Amniotic epithelial cell (primary cell): ENCODE measurements at regions not wholly inside any gene's neighbourhood (a gene's known extent, or its start where the extent isn't known, plus 50 kb on each side); places are given as distances from the start of the nearest gene placed in this dataset.

Experiments
- DNase-seq: peaks from one replicate; pipeline ENCODE4 v3.0.0-alpha.2; 2010; ENCODE audit warnings: low read depth

DNA sequence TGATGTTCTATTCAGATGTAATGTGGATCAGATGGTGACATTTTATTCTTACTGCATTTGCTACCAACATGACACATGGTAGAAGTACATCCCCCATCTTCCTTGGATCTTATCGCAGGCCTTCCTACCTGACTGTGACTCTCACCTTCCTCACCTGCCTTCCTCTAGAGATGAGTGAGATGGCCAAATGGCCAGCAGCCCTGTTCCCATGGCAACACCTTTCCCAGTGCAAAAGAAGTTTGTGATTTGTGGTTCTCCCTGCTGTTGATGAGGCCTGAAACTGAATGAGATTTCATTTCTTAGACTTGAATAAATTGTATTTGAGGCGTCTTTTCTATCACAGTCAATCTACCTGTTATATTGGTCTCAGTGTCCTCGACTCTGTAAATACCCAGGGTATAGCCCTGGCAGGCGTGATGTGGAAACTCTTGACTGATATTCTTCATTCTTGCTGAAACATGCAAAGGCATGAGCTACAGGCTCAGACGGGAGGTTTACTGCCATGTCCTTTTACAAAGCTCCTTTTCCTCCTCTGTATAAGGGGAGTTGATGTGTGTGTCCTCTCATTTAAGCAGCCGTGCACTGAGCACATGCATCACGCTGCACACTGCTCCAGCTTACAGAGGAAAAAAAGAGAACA is 440.7 kb upstream of the AKR1E2 start:
- DNase-seq = no peak

DNA sequence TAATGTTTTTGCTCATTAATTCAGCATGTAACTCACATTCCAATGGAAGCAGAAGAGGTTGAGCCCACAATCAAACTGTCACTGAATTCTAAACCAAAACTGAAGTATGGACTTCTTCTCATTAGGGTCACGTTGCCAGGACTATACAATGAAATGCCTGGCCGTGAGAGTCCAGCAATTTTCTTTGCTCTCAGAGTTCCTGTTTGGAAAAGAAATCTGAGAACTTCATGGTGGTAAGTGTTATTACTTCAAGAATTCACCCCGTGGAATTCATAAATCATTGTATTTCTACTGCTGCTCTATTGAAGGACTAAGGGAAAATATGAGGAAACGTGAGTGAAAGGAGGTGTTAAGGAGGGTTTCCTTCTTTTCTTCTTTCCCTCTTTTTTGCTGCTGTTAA is 441.8 kb upstream of the AKR1E2 start:
- no peak for DNase-seq

- peak; percentile 14 for DNase-seq
These were observed 442.3 kb upstream of the AKR1E2 start for GRCh38 chr10:4383651-4384098.

- no peak for DNase-seq
These were observed 443.2 kb upstream of the AKR1E2 start for GRCh38 chr10:4382811-4383210.

DNA sequence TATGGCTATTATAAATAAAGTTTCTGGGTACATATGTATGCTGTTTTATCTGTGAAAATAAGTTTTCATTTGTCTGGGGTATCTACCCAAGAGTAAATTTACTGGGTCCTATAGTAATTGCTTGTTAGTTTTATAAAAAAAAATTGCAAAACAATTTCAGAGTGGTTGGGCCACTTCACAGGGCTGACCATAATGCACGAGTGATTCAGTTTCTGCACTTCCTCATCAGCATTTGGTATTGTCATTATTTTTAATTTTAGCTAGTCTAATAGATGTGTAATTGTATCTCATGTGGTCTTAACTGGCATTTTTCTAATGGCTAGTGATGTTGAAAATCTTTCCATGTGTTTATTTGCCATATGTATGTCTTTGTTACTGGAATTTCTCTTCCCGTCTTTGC is 452.4 kb upstream of the AKR1E2 start:
- no peak for DNase-seq

DNA sequence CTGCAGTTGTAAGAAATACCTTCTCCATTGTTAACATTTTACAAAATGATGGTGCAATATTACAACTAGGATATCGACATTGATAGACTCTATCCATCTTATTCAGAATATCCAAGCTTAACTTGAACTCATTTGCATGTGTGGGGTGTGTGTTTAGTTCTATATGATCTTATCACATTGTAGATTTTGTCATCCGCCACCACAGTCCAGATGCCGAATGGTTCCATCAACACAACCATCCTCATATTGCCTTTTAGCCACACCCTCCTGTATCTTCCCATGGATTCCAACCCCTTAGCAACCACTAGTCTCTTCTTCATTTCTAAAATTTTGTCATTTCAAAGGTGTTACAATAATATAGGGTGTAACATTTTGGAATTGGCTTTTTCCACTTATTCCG is 452.9 kb upstream of the AKR1E2 start:
- DNase-seq = no peak

GRCh38 chr10:4372601-4373000 is 453.4 kb upstream of the AKR1E2 start:
- DNase-seq = peak; percentile 90

DNA sequence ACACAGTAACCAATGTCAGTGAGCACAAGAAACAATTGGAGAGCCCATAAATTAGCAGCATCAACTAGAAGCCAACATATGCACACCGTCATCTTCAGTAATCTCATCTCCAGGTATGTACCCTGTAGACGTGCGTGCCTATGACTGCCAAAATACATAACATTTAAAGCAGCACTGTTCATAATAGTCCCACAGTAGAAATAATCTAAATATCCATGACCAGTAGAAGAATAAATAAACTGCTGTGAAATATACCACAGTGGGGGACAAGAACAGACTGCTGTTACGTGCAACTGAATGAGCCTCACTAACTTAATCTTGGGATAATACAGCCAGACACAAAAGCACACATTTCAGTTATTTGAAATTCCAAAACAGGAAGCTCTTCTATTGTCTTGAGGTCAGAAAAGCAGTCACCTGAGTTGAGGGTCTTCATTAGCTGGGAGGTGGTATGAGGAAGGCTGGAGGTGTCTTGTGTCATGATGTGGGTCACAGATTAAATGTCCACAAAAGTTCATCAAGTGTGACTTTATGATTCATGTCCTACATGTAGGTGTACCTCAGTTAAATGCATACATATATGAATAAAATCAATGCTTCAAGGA is 454.2 kb upstream of the AKR1E2 start:
- no peak for DNase-seq

- DNase-seq = no peak
These were observed 455.6 kb upstream of the AKR1E2 start for GRCh38 chr10:4370376-4370775.

GRCh38 chr10:4361581-4361980 is 464.4 kb upstream of the AKR1E2 start:
- DNase-seq = no peak

DNA sequence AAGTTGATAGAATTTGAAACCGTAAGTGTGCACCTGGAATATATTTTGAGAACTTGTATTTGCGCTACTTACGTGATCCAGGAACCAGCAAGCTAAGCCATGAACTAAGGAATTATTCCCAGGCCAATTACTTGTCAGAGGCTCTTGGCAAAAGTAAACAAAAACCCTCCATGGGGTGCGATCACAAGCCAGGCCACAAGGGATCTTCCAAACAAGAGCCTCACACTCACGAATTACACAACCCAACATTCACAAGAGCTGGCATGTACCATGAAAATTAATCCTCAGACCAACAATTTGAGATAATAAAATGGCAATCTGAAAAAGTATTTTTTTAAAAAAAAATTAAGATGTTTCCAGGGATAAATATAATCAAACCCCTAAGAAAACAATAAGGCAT is 467.0 kb upstream of the AKR1E2 start:
- peak; percentile 50 for DNase-seq

DNA sequence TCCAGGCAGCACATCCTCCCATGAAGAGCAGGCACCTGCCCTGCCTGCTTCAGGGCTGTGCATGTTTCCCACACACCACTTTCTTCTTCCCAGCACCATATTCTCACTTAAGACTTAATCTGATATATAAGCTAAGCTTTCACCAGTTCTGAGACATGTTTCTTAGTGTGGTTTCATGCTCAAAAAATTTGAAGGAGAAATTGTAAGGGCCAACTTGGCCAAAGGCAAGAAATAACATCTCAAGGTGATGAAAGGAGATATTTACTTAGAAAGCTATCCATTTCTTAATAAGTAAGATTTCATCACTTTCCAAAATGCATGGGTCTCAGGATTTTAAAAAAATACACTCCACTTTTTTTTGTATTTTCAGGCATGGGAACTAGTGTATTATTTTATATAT is 468.1 kb upstream of the AKR1E2 start:
- no peak for DNase-seq

DNA sequence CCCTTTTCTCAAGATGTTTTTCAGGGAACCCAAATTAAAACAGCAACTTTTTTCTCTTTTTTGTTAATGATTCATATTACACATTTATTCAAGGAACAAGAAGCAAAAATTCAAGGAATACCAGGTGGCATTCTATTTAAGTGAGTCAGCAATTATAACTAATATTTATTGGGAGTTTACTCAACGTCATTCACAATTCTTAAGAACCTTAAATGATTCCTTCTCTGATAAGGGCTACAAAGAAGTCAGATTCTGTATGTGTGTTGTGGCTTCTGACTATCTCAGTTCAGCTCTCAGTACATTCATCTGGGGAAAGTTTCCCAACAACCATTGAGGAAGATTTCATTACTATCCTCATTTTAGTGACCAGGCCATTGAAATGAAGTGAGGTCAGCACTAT is 470.7 kb upstream of the AKR1E2 start:
- peak; percentile 75 for DNase-seq

DNA sequence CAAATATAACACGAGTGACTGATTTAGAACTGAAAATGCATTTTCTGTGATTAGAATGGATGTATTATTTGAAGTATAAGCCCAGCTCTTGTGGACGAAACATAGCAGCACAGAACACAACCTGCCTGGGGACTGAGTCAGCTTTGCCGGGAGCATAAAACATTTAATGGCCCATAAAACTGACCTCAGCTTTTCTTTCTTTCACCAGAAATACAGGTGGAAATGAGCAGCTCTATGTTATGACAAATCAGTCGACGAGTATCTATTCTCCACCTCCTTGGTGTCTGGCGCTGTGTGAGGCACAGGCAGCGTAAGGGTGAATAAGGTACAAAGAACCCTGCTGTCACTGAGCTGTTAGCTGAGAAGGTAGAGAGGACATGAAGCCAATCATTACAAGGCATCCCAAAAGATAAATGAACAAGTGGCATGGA is 471.6 kb upstream of the AKR1E2 start:
- peak; percentile 46 for DNase-seq

DNA sequence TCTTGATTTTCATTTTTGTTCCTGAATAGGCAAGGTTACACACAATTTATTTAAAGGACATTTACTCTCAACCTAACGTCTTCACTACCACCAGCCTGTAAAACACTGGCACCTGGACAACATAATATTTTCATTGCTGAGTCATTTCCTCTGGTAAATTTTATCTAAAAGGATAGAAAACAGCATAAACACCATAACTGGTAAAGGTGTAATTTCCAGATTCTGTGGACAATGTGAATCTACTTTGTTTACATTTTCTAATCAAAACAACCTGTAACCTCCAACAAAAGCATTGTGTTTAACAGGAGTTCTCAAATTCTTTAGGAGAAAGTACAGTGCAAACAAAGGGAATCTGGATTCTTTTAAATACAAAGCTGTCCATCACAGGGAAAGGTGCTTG is 472.0 kb upstream of the AKR1E2 start:
- DNase-seq = peak; percentile 73

DNA sequence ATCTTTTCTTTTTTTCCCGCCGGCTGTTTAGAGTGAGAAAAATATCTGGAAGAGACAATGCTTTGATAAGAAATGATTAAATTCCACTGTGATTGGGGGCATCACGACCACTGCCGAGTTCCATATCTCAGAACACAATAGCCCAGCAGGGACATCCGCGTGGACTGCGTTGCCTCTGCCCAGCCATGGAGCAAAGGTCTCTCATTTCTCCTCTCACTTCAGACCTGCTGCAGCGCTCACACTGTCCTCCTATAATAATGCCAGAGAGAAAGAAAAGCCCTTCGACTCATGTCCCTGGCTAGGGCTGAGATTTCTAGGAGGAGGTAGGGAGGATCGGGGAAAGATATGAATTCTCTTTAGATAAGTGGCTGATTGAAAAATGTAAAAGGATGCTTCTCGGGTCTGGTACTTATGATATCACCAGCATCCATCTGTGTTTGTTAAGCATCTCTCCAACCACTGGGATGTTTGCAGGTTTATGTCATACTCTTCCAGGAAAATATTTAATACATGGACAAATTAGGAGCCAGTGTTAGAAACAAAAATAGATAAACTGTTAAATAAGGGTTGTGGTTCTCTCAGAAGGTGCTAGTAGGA is 472.9 kb upstream of the AKR1E2 start:
- DNase-seq = peak; percentile 83

GRCh38 chr10:4352414-4352961 is 473.5 kb upstream of the AKR1E2 start:
- DNase-seq = peak; percentile 83

DNA sequence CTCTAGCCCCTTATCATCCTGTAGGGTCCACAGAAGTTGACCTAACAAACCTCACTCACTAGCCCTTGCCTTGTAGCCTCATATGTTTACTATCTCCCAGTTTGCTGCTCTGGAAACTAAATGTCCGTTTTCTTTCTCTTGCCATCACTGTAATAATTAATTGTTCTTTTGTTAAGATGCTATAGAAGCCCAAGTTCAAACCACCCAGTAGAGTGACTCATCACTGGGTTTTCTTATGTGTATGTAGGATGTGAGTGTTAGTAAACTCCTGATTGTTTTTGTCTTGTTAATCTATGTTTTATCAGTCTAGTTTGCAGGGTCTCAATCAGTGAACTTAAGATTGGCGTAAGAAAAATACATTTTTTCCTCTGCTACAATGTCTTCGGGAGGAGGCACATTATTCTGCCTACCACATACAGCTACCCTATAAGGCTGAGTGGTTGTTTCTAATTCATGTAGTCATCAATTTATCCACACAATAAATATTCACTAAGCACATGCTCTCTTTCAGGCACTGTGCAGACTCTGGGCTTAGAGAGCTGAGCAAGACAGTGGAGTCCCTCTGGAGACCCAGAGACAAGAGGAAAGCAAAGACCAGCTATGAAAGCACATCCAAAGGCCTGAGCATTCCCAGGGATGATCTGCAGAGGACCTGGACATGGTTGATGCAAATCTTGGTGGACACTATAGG is 474.1 kb upstream of the AKR1E2 start:
- peak; percentile 84 for DNase-seq

GRCh38 chr10:4347397-4347796 is 478.6 kb upstream of the AKR1E2 start:
- no peak for DNase-seq

GRCh38 chr10:4345877-4346646 is 479.9 kb upstream of the AKR1E2 start:
- no peak for DNase-seq

- peak; percentile 100 for DNase-seq
These were observed 481.5 kb upstream of the AKR1E2 start for GRCh38 chr10:4344492-4344994.

GRCh38 chr10:4343873-4344272 is 482.1 kb upstream of the AKR1E2 start:
- no peak for DNase-seq
